BJ (cell line): ENCODE measurements at regions not wholly inside any gene's neighbourhood (a gene's known extent, or its start where the extent isn't known, plus 50 kb on each side); places are given as distances from the start of the nearest gene placed in this dataset.

ENCODE experiments used
- CTCF ChIA-PET: fragments of 350-600 bp; formaldehyde crosslinking; extraction: SDS; loops from one replicate; lab custom pipeline; 2021; ENCODE audit warnings: antibody characterized with exemption, inconsistent platforms; lab: Yijun Ruan, JAX
- POLR2A ChIA-PET: fragments of 300-600 bp; sonication (Branson Sonifier 250); formaldehyde crosslinking; extraction: SDS; loops from one replicate; lab custom pipeline; 2021; ENCODE audit warnings: antibody characterized with exemption; lab: Charles Lee
- DNase-seq: peaks from one replicate; pipeline ENCODE4 v3.0.0-alpha.2; 2011; ENCODE audit warnings: low read depth
- H3K27me3 ChIP-seq: 2 replicates; pipeline ENCODE4 v1.6.0; 2011; ENCODE audit warnings: low read length; ENCODE audit not compliant: control insufficient read depth, insufficient read depth
- H3K36me3 ChIP-seq: 2 replicates; pipeline ENCODE4 v1.5.1; 2011; ENCODE audit warnings: low read length; ENCODE audit not compliant: control insufficient read depth, insufficient read depth
- H3K4me3 ChIP-seq: 2 replicates; pipeline ENCODE4 v1.5.1; 2011; ENCODE audit warnings: low read depth, mild to moderate bottlenecking, control low read depth, low read length
- CTCF ChIP-seq: IDR thresholded peaks from 2 replicates; pipeline ENCODE4 v1.5.1; 2011; ENCODE audit warnings: low read depth, mild to moderate bottlenecking, control low read depth, inconsistent platforms, low read length, moderate library complexity; ENCODE audit not compliant: insufficient read depth

GRCh38 chr3:132254076-132254755 lies 63.0 kb upstream of the ACP3 start:
- H3K4me3 ChIP-seq, result no peak overlapping the region
- ChIA-PET POLR2A (no interaction called here), CTCF (interaction anchor here (0.6 to 7.7 kb wide), 7 partner anchors 16 to 146 kb away, joined by 3 to 134 read pairs (median 6); no protein-coding TSS in a partner anchor)
- H3K36me3 ChIP-seq, result no peaks in the 10 kb centered on the region
- no peaks in the 10 kb centered on the region for H3K27me3 ChIP-seq
- no peak for DNase-seq
- TF ChIP-seq CTCF, result no peak

- TF ChIP-seq CTCF, result no peak
- CTCF ChIA-PET, result interaction anchor here (0.6 to 7.7 kb wide), 8 partner anchors 9 to 145 kb away, joined by 3 to 134 read pairs (median 5); no protein-coding TSS in a partner anchor
These were observed 62.0 kb upstream of the ACP3 start for GRCh38 chr3:132255041-132255745.

GRCh38 chr3:132256989-132257388 lies 60.2 kb upstream of the ACP3 start:
- no peak overlapping the region for H3K4me3 ChIP-seq
- CTCF ChIA-PET, result interaction anchor here (0.6 to 7.7 kb wide), 16 partner anchors 14 to 142 kb away, joined by 3 to 134 read pairs (median 4); partner anchors contain the start of gene ACP3
- TF ChIP-seq CTCF, result peak; percentile 55
- 0 out of 2 replicates have a peak, but pooled peaks cover 1% of the 10 kb centered on the region for H3K27me3 ChIP-seq
- no peaks in the 10 kb centered on the region for H3K36me3 ChIP-seq
- no peak for DNase-seq
- POLR2A ChIA-PET, result interaction anchor here (0.6 kb wide), 1 partner anchor 60 kb away, joined by 8 read pairs; no protein-coding TSS in a partner anchor

More at GRCh38 chr3:132255041-132255745, 62.0 kb upstream of the ACP3 start:
- Histone ChIP-seq H3K27me3 (0 out of 2 replicates have a peak, but pooled peaks cover 1% of the 10 kb centered on the region), H3K4me3 (no peak overlapping the region), H3K36me3 (no peaks in the 10 kb centered on the region)
- peak; percentile 49 for DNase-seq
- POLR2A ChIA-PET, result no interaction called here

GRCh38 chr3:132261506-132261905 lies 55.7 kb upstream of the ACP3 start:
- TF ChIP-seq CTCF, result no peak
- CTCF ChIA-PET, result interaction anchor here (0.6 to 7.7 kb wide), 3 partner anchors 9 to 138 kb away, joined by 3 to 134 read pairs (median 9); no protein-coding TSS in a partner anchor
- H3K36me3 ChIP-seq, result no peaks in the 10 kb centered on the region
- DNase-seq, result no peak
- 0 out of 2 replicates have a peak, but pooled peaks cover 1% of the 10 kb centered on the region for H3K27me3 ChIP-seq
- POLR2A ChIA-PET, result no interaction called here
- no peak overlapping the region for H3K4me3 ChIP-seq

GRCh38 chr3:132262305-132262704 lies 54.9 kb upstream of the ACP3 start:
- Histone ChIP-seq H3K27me3 (0 out of 2 replicates have a peak, but pooled peaks cover 1% of the 10 kb centered on the region), H3K4me3 (no peak overlapping the region), H3K36me3 (no peaks in the 10 kb centered on the region)
- ChIA-PET POLR2A (no interaction called here), CTCF (interaction anchor here (2.7 kb wide), 1 partner anchor 137 kb away, joined by 9 read pairs; no protein-coding TSS in a partner anchor)
- DNase-seq, result no peak
- no peak for TF ChIP-seq CTCF
